GM13976 (cell line): ENCODE measurements at regions not wholly inside any gene's neighbourhood (a gene's known extent, or its start where the extent isn't known, plus 50 kb on each side); places are given as distances from the start of the nearest gene placed in this dataset.

ENCODE experiments used
- DNase-seq: peaks from one replicate; pipeline ENCODE4 v3.0.0; 2012; ENCODE audit warnings: low spot score
- CTCF ChIP-seq: IDR thresholded peaks from 2 replicates; pipeline ENCODE4 v1.5.1; 2012; ENCODE audit warnings: borderline replicate concordance, mild to moderate bottlenecking; ENCODE audit not compliant: insufficient read depth; ENCODE audit errors: extremely low read depth, missing control alignments, control extremely low read depth
- in situ Hi-C: fragments of 300-500 bp; cut with MboI; formaldehyde crosslinking; loops from one replicate; pipeline ENCODE4 v1.12.0; 2022; ENCODE audit warnings: low sequenced_read_pairs, mixed read lengths, inconsistent platforms; ENCODE audit not compliant: unreplicated experiment

- in situ Hi-C loops: no loop called here
- no peak for TF ChIP-seq CTCF
- no peak for DNase-seq
These were observed 459.4 kb downstream of the NPHP4 start for GRCh38 chr1:5532811-5533210.

- no peak for TF ChIP-seq CTCF
- in situ Hi-C loops: no loop called here
- no peak for DNase-seq
These were observed 465.2 kb downstream of the NPHP4 start for GRCh38 chr1:5526822-5527551.

- no peak for TF ChIP-seq CTCF
- in situ Hi-C loops: no loop called here
- no peak for DNase-seq
These were observed 465.9 kb downstream of the NPHP4 start for GRCh38 chr1:5526385-5526750.

- TF ChIP-seq CTCF: no peak
- in situ Hi-C loops: no loop called here
- DNase-seq: no peak
These were observed 466.4 kb downstream of the NPHP4 start for GRCh38 chr1:5525597-5526384.

- in situ Hi-C loops: loop anchor here (25.0 kb wide), 1 partner anchor 390 kb away; no protein-coding TSS in a partner anchor
- no peak for TF ChIP-seq CTCF
- no peak for DNase-seq
These were observed 469.6 kb downstream of the NPHP4 start for GRCh38 chr1:5522531-5523145.

- no peak for DNase-seq
- in situ Hi-C loops: loop anchor here (25.0 kb wide), 1 partner anchor 393 kb away; no protein-coding TSS in a partner anchor
- TF ChIP-seq CTCF: no peak
These were observed 472.7 kb downstream of the NPHP4 start for GRCh38 chr1:5519366-5520135.
